H1 (cell line): ENCODE measurements at regions not wholly inside any gene's neighbourhood (a gene's known extent, or its start where the extent isn't known, plus 50 kb on each side); places are given as distances from the start of the nearest gene placed in this dataset.

Experiments used
- CTCF ChIP-seq, 3 experiments: IDR thresholded peaks; 1 replicate in 2 of 3; 2 replicates in 1 of 3; pipeline versions ENCODE4 v1.5.1 to v1.6.1; 2011; ENCODE audit warnings: low read length in 3 of 3, mild to moderate bottlenecking in 3 of 3, inconsistent platforms in 2 of 3, low read depth in 1 of 3, moderate library complexity in 1 of 3; ENCODE audit not compliant: insufficient read depth in 1 of 3; ENCODE audit errors: control extremely low read depth in 1 of 3
- POLR2A ChIP-seq, 2 experiments: IDR thresholded peaks; 1 replicate in 1 of 2; 2 replicates in 1 of 2; pipeline ENCODE4 v1.6.1; 2011; ENCODE audit warnings: low read depth in 2 of 2, low read length in 2 of 2, mild to moderate bottlenecking in 2 of 2; ENCODE audit errors: control extremely low read depth in 1 of 2
- TAF1 ChIP-seq: IDR thresholded peaks from 2 replicates; pipeline ENCODE4 v1.6.1; 2011; ENCODE audit warnings: mild to moderate bottlenecking, low read depth, low read length

DNA sequence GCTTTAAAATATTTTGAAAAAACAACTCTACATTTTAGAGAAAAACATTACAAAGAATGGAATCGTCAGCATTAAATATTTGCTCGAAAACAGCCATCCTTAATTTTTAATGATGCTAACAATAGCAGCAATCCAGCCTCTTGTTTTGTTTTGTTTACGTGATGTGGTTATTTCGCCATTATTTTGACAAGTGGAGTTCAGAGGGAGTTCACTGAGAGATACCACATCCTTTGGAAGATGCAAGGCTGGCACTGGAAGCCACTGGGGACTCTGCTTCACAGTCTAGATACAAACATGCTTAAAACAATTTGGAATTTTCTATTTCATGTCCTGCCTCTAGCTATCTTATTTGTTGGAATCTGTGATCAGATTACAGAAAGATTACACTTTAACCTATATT lies 556.3 kb downstream of the PCDH17 start:
- no peak for TF ChIP-seq CTCF (IDR thresholded peaks at IDR 0.05; ENCODE audit: control extremely low read depth in 1 of 3, insufficient read depth in 1 of 3, low read depth in 1 of 3, low read length in 3 of 3)
- no peak for TF ChIP-seq TAF1
- no peak for TF ChIP-seq POLR2A (IDR thresholded peaks at IDR 0.05; ENCODE audit: control extremely low read depth in 1 of 2, low read depth in 2 of 2, low read length in 2 of 2)
